Ovary (tissue), 3 donors: ENCODE measurements at regions not wholly inside any gene's neighbourhood (a gene's known extent, or its start where the extent isn't known, plus 50 kb on each side); places are given as distances from the start of the nearest gene placed in this dataset.

Source experiments
- EP300 ChIP-seq: sonication (generic); formaldehyde crosslinking; IDR thresholded peaks from one replicate; pipeline ENCODE4 v1.6.1; 2017; ENCODE audit warnings: antibody characterized with exemption
- TF ChIP-seq, protein P1 (sequence below), 3 donors: fragments of 450-650 bp in 2 of 3; fragments of 200-600 bp in 1 of 3; IDR thresholded peaks; one replicate each; pipeline versions ENCODE4 v1.5.1 to v1.8.0; 2016 to 2022; ENCODE audit warnings: antibody characterized with exemption in 3 of 3, mild to moderate bottlenecking in 1 of 3
- donor health status: DM: no; HTN: no; CAD: no.

DNA sequence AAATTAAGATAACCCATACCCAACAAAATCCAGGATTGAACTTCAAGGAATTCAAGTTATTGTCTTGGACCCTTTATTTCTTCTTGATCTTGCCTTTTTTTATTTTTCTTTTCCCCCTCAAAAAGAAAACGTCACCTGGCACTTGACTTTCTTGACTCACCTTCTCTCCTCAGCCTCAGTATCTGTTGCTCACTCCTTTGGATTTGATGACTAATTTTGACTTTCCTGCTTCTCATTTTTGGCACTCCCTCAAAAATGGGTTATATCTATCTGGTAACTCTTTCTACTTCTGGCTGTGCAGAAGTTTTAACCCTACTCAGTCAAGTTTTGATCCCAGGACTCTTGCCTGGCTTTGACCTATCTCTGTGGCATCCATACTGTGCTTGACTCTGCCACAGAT, 66.6 kb upstream of the SPATA31D4 start:
- no peak for TF ChIP-seq EP300
- TF ChIP-seq, protein P1, sequence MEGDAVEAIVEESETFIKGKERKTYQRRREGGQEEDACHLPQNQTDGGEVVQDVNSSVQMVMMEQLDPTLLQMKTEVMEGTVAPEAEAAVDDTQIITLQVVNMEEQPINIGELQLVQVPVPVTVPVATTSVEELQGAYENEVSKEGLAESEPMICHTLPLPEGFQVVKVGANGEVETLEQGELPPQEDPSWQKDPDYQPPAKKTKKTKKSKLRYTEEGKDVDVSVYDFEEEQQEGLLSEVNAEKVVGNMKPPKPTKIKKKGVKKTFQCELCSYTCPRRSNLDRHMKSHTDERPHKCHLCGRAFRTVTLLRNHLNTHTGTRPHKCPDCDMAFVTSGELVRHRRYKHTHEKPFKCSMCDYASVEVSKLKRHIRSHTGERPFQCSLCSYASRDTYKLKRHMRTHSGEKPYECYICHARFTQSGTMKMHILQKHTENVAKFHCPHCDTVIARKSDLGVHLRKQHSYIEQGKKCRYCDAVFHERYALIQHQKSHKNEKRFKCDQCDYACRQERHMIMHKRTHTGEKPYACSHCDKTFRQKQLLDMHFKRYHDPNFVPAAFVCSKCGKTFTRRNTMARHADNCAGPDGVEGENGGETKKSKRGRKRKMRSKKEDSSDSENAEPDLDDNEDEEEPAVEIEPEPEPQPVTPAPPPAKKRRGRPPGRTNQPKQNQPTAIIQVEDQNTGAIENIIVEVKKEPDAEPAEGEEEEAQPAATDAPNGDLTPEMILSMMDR (IDR thresholded peaks at IDR 0.05), result no peak
